ENCODE measurements at regions not wholly inside any gene's neighbourhood (a gene's known extent, or its start where the extent isn't known, plus 50 kb on each side); places are given as distances from the start of the nearest gene placed in this dataset.

DNA sequence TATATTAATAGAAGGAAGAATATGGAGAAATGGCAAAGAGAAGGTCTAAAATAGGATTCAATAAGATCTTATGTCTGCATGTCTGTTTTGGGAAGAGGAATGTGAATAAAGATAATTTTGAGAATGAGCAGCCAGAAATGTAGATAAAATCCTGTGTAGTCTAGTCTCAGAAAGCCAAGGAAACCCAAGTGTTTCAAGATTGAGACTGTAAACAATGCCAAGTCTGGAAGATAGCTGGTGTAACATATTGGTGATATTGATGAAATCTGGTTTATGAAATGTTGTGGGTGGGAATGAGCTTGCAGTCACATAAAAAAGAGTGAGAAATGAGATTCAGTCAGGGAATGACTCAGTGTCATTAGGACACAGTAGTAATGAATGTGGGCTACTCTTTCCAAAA is 1180.3 kb upstream of the PCDH20 start:
- Histone ChIP-seq H3K9me3 (no peaks in the 10 kb centered on the region), H3K27ac (no peak overlapping the region), H3K27me3 (no peaks in the 10 kb centered on the region), H3K4me3 (no peak overlapping the region), H3K36me3 (no peaks in the 10 kb centered on the region), H3K4me1 (no peaks in the 10 kb centered on the region)
- no peak for ATAC-seq
- no peak for TF ChIP-seq POLR2AphosphoS5 (IDR thresholded peaks at IDR 0.05)
- TF ChIP-seq EP300 (IDR thresholded peaks at IDR 0.05) = no peak
- no peak for TF ChIP-seq POLR2A (IDR thresholded peaks at IDR 0.05)
- TF ChIP-seq, protein P1, sequence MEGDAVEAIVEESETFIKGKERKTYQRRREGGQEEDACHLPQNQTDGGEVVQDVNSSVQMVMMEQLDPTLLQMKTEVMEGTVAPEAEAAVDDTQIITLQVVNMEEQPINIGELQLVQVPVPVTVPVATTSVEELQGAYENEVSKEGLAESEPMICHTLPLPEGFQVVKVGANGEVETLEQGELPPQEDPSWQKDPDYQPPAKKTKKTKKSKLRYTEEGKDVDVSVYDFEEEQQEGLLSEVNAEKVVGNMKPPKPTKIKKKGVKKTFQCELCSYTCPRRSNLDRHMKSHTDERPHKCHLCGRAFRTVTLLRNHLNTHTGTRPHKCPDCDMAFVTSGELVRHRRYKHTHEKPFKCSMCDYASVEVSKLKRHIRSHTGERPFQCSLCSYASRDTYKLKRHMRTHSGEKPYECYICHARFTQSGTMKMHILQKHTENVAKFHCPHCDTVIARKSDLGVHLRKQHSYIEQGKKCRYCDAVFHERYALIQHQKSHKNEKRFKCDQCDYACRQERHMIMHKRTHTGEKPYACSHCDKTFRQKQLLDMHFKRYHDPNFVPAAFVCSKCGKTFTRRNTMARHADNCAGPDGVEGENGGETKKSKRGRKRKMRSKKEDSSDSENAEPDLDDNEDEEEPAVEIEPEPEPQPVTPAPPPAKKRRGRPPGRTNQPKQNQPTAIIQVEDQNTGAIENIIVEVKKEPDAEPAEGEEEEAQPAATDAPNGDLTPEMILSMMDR (IDR thresholded peaks at IDR 0.05) = no peak

- 44 to 57% methylated on average over 2 of the region's 2 CpGs for WGBS, 2 donors (ENCODE audit: low coverage in 1 of 2)
- no peak overlapping the region for H3K27ac ChIP-seq
- no peak for ATAC-seq
- no peaks in the 10 kb centered on the region for H3K36me3 ChIP-seq
- H3K9me3 ChIP-seq = no peaks in the 10 kb centered on the region
- H3K4me1 ChIP-seq = no peaks in the 10 kb centered on the region
- no peaks in the 10 kb centered on the region for H3K27me3 ChIP-seq
- no peak overlapping the region for H3K4me3 ChIP-seq
- TF ChIP-seq EP300 (IDR thresholded peaks at IDR 0.05) (no peak), POLR2AphosphoS5 (IDR thresholded peaks at IDR 0.05) (no peak), POLR2A (IDR thresholded peaks at IDR 0.05) (no peak)
- TF ChIP-seq, protein P1 (IDR thresholded peaks at IDR 0.05) = no peak
Measured at GRCh38 chr13:62593804-62594203, 1178.2 kb upstream of the PCDH20 start.

DNA sequence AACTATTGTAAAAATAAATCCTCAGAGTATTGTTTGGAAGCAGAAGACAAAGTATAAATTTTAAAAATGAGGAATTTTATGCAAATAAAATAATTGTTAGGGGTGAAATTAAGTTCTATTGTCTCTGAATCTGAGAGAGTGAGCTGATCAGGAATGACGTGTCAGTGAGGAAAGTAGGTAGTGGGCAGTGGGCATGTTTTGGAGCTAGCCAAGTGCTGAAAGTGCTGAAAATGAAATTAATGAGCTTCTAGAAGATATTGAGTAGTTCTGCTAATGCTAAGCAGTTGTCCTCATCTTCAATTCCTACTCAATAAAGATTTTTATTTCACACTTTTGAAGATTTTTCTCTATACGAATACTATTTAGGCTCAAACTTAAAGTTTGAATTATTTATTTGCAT is 1167.8 kb upstream of the PCDH20 start:
- Histone ChIP-seq H3K27me3 (no peaks in the 10 kb centered on the region), H3K9me3 (no peaks in the 10 kb centered on the region), H3K4me3 (no peak overlapping the region), H3K27ac (no peak overlapping the region), H3K36me3 (no peaks in the 10 kb centered on the region), H3K4me1 (no peaks in the 10 kb centered on the region)
- no peak for TF ChIP-seq POLR2A (IDR thresholded peaks at IDR 0.05)
- no peak for TF ChIP-seq POLR2AphosphoS5 (IDR thresholded peaks at IDR 0.05)
- TF ChIP-seq EP300 (IDR thresholded peaks at IDR 0.05) = no peak
- TF ChIP-seq, protein P1 (IDR thresholded peaks at IDR 0.05) = no peak
- ATAC-seq = no peak
- WGBS, 2 donors (ENCODE audit: low coverage in 1 of 2) = 74 to 77% methylated on average over 2 of the region's 2 CpGs

GRCh38 chr13:62578402-62578801 is 1162.8 kb upstream of the PCDH20 start:
- no peak for ATAC-seq
- Histone ChIP-seq H3K4me3 (no peak overlapping the region), H3K36me3 (no peaks in the 10 kb centered on the region), H3K9me3 (no peaks in the 10 kb centered on the region), H3K27me3 (peaks cover 1% of the 10 kb centered on the region), H3K4me1 (no peaks in the 10 kb centered on the region), H3K27ac (no peak overlapping the region)
- no peak for TF ChIP-seq POLR2A (IDR thresholded peaks at IDR 0.05)
- no peak for TF ChIP-seq EP300 (IDR thresholded peaks at IDR 0.05)
- TF ChIP-seq, protein P1 (IDR thresholded peaks at IDR 0.05) = no peak
- TF ChIP-seq POLR2AphosphoS5 (IDR thresholded peaks at IDR 0.05) = no peak

DNA sequence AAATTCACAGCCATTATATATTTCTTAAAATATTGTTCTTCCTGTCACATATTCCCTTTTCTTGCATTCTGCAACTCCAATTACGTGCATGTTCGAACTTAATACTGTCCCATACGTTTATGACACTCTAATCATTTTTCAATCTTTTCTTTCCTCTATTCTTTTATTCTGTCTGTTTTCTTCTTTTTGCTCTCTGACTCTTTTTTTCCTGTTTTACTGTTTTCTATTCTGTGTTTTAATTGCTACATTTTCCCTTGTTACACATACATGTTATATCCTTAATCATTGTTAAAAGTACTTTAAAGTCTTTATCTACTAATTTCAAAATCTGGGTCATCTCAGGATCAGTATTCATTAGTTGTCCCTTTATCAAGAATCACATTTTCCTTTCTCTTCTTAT is 1149.1 kb upstream of the PCDH20 start:
- no peak for ATAC-seq
- H3K27me3 ChIP-seq = no peaks in the 10 kb centered on the region
- TF ChIP-seq POLR2A (IDR thresholded peaks at IDR 0.05) = no peak
- TF ChIP-seq EP300 (IDR thresholded peaks at IDR 0.05) = no peak
- TF ChIP-seq, protein P1 (IDR thresholded peaks at IDR 0.05) = no peak
- TF ChIP-seq POLR2AphosphoS5 (IDR thresholded peaks at IDR 0.05) = no peak
- whole genome bisulfite sequencing, 2 donors (ENCODE audit: low coverage in 1 of 2) = 91 to 95% methylated on average over 3 of the region's 3 CpGs
- no peak overlapping the region for H3K4me3 ChIP-seq
- H3K4me1 ChIP-seq = no peaks in the 10 kb centered on the region
- no peak overlapping the region for H3K27ac ChIP-seq
- no peaks in the 10 kb centered on the region for H3K9me3 ChIP-seq
- no peaks in the 10 kb centered on the region for H3K36me3 ChIP-seq

All from gastroesophageal sphincter (tissue), 4 donors.